ENCODE measurements at regions not wholly inside any gene's neighbourhood (a gene's known extent, or its start where the extent isn't known, plus 50 kb on each side); places are given as distances from the start of the nearest gene placed in this dataset.

DNA sequence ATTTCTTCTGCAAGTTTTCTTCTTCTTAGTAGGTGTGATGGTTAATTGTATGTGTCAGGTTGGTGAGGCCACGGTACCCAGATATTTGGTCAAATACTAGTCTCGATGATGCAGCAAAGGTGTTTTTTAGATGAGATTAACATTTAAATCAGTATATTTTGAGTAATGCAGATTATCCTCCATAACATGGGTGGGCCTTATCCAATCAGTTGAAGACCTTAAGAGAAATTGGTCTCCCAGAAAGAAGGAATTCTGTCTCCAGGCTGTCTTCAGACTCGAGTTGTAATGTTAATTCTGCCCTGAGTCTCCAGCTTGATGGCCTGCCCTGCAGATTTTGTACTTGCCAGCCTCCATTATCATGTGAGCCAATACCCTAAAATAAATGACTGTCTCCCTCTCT is 122.5 kb upstream of the TSPAN5 start:
- TF ChIP-seq CTCF (conservative IDR thresholded peaks at IDR 0.05; ENCODE audit: low read length) (no peak), EZH2phosphoT487 (IDR thresholded peaks at IDR 0.05; ENCODE audit: borderline replicate concordance, low read depth, low read length) (no peak)
